ENCODE measurements at regions not wholly inside any gene's neighbourhood (a gene's known extent, or its start where the extent isn't known, plus 50 kb on each side); places are given as distances from the start of the nearest gene placed in this dataset.

DNA sequence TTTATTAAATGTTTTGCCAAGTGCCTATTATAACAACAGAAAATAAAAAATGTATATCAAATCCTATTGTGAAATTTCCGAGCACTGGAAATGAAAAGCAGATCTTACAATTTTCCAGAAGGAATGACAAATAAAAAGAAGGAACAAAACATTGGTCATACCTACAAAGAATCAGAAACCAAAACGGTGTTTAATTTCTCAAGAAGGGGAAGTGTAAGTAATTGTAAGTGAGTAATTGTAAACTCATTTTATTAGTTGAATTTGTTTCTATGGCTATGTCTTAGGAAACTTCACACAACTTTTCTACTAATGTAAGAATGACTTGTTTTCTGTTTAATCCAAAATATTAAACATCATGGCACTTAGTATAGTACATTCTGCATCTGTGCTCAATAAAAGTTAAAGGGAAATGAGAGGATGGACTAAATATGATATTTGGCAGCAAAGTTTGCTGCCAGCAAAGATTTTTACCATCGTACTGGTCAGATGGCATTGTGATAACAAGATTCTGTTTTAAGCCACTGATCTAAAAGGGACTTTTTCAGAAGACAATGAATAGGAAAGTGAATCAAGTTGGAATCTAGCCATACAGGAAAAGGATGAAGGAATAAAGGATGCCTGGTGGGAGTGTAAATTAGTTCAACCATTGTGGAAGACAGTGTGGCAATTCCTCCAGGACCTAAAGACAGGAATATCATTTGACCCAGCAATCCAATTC, 232.4 kb downstream of the NFKBIZ start:
- TF ChIP-seq, protein P1, sequence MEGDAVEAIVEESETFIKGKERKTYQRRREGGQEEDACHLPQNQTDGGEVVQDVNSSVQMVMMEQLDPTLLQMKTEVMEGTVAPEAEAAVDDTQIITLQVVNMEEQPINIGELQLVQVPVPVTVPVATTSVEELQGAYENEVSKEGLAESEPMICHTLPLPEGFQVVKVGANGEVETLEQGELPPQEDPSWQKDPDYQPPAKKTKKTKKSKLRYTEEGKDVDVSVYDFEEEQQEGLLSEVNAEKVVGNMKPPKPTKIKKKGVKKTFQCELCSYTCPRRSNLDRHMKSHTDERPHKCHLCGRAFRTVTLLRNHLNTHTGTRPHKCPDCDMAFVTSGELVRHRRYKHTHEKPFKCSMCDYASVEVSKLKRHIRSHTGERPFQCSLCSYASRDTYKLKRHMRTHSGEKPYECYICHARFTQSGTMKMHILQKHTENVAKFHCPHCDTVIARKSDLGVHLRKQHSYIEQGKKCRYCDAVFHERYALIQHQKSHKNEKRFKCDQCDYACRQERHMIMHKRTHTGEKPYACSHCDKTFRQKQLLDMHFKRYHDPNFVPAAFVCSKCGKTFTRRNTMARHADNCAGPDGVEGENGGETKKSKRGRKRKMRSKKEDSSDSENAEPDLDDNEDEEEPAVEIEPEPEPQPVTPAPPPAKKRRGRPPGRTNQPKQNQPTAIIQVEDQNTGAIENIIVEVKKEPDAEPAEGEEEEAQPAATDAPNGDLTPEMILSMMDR (IDR thresholded peaks at IDR 0.05) = no peak
- no peak for DNase-seq (ENCODE audit: low spot score)
- no peak for ATAC-seq (ENCODE audit: low FRiP score)

DNA sequence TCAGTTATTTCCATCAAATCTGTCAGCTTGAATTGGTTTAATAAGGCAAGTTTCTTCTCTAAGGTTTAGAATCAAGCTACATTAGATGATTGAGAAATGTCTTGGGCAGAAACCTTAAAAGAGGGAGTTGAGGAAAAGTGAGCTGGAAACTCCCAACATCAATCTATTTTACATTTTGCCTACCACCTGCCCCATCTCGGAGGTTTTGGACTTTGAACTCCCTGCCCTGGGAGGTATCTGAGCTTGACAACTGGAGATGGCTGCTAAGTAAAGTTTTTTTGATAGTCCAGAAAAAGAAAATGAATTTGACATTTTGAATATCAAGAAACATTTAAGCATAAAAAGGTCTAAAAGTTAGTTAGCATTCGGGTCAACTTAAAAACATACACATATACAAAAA, 234.2 kb downstream of the NFKBIZ start:
- ATAC-seq (ENCODE audit: low FRiP score) (no peak), DNase-seq (ENCODE audit: low spot score) (no peak)
- TF ChIP-seq, protein P1 (IDR thresholded peaks at IDR 0.05) = no peak

DNA sequence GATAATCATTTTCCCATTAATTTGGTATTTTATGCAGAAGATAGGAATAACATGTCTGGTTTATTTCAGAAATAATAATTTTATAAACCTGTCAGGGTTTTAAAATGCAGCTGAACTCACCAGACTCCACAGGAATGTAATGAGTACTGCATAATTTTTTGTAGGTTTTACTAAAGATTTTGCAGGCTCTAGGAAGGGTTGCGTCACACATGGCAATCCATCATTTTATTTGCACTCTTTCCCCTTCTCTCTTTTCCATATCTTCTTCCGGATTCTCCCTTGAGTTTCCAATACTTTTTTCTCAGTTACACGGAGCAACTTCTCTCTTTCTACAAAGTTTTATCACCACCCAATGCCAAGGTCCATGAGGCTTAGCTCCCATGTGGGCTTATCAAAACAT, 234.7 kb downstream of the NFKBIZ start:
- DNase-seq (ENCODE audit: low spot score) (no peak), ATAC-seq (ENCODE audit: low FRiP score) (peak; percentile 46)
- TF ChIP-seq, protein P1 (IDR thresholded peaks at IDR 0.05) = no peak

DNA sequence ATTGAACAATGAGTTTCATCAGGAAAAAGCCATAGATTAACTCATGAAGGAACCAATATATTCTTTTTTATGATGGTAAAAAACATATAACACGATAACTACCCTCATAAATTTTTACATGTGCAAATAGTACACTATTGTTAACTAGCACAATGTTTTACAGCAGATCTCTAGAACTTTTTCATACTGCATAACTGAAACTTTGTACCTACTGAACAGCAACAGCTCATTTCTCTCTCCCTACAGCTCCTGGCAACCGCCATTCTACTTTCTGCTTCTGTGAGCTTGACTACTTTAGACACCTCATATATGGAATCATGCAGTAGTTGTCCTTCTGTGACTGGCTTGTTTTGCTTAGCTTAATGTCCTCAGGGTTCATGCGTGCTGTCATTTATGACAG, 235.4 kb downstream of the NFKBIZ start:
- TF ChIP-seq, protein P1 (IDR thresholded peaks at IDR 0.05) = no peak
- DNase-seq (ENCODE audit: low spot score) (no peak), ATAC-seq (ENCODE audit: low FRiP score) (no peak)

DNA sequence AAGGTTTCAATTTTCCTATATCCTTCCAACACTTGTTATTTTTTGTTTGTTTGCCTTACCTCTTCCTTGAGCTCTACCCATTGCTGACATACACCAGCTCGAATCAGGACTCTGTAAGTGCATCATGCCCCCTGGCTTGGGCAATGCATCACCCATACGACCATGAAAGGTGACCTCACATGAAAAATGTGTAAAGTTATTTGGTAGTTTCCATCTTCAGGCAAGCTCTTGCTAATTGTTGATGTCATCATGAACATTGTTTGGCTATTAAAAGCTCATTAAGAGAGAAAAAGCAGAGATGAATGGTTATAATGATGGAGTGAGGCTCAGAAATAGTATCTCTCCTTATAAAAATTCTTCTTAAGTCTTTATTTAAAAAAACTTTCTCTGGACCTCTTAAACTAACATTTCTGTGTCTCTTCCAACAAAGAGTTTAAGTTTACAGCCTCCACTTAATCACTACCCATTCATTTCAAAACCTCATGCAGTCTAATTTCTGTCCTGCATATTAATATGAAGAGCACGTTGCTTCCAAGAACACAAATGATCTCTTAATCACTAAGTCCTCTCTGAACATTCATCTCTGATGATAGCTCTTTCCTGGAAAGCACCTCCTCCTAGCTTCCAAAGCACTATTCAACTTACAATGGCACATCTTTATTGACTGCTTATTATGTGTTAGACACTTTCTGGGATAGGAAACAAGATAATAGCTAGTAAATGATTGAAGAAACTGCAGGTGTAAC, 236.3 kb downstream of the NFKBIZ start:
- DNase-seq (ENCODE audit: low spot score) = no peak
- TF ChIP-seq, protein P1 (IDR thresholded peaks at IDR 0.05) = no peak
- peak; percentile 63 for ATAC-seq (ENCODE audit: low FRiP score)

DNA sequence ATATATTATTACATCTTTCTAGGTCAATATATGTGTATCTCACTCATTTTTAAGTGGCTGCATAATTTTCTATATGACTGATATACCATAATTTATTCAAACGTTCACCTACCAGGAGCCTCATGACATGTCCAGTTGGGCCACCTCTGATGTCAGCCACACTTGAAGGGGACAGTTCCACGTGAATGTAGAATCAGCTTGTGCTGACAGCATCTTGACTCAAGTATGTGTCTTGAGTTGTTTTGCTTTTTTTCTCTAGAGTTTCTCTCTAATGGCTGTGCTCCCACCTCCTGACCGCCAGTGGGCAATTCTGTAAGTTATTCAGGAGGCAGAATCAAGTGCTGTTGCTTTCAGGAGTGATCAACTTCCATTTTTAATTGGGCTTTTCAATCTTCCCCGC, 237.9 kb downstream of the NFKBIZ start:
- ATAC-seq (ENCODE audit: low FRiP score) (no peak), DNase-seq (ENCODE audit: low spot score) (no peak)
- TF ChIP-seq, protein P1 (IDR thresholded peaks at IDR 0.05) = no peak

DNA sequence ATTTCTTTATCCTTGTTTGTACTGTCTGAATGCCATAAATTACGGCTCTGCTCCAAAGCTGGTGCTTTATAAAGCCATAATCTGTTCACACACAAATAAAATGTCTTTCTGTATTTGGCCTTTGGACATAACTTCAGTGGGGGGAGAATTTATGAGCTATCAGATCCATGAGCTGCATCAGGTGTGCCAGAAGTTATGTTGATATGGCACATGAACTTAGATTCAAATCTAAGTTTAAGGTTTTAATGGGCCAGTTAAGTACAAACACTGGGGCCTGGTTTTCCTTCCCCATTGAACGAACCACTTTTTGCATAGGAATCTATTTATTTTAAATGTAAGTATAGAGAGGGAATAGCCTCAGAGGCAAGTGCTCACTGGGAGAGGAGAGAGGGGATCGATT, 239.9 kb downstream of the NFKBIZ start:
- DNase-seq (ENCODE audit: low spot score) (no peak), ATAC-seq (ENCODE audit: low FRiP score) (no peak)
- TF ChIP-seq, protein P1 (IDR thresholded peaks at IDR 0.05) = no peak
